HCT116 (cell line): ENCODE measurements at regions not wholly inside any gene's neighbourhood (a gene's known extent, or its start where the extent isn't known, plus 50 kb on each side); places are given as distances from the start of the nearest gene placed in this dataset.

Experiments used
- ATAC-seq: fragments of 200-7000 bp; cut with Tn5 transposase; 2 replicates; pipeline ENCODE4 v1.9.1; 2020; ENCODE audit warnings: mild to moderate bottlenecking, moderate library complexity
- BruUV-seq: library from RNA; stranded (reverse); fragments of 400-500 nt; replicated peaks from 2 replicates; lab custom pipeline; 2021; lab: Mats Ljungman, UMichigan
- CTCF ChIA-PET: fragments of 300-600 bp; sonication (Branson Sonifier 250); formaldehyde crosslinking; loops from one replicate; lab custom pipeline; 2021; ENCODE audit warnings: antibody characterized with exemption; lab: Charles Lee
- POLR2A ChIA-PET: fragments of 300-600, 350-600 bp; sonication (Branson Sonifier 250); formaldehyde crosslinking; loops from one replicate; lab custom pipeline; 2021; ENCODE audit warnings: antibody characterized with exemption; lab: Charles Lee
- RAD21 ChIA-PET, 2 experiments: fragments of 300-600 bp; sonication (Branson Sonifier 250); formaldehyde crosslinking; loops; one replicate each; lab custom pipeline; 2023; ENCODE audit warnings: low total read pairs in 2 of 2; ENCODE audit not compliant: uncharacterized antibody in 2 of 2, unreplicated experiment in 2 of 2, low non-redundant PET in 1 of 2; lab: Charles Lee
- DNase-seq: peaks from one replicate; pipeline ENCODE4 v3.0.0-alpha.2; 2010; ENCODE audit warnings: low read depth, low spot score
- H2AFZ ChIP-seq: fragments of 200-600 bp; shearing (Covaris generic), sonication (generic); 2 replicates; pipeline ENCODE4 v1.6.1; 2017; ENCODE audit warnings: low read depth, mixed run types, mixed read lengths, antibody characterized with exemption, low read length; ENCODE audit not compliant: poor library complexity, severe bottlenecking
- H3K27ac ChIP-seq: 2 replicates; pipeline ENCODE4 v1.5.1; 2012; ENCODE audit warnings: low read depth, low read length
- H3K27me3 ChIP-seq: fragments of 200-600 bp; sonication (generic); 2 replicates; pipeline ENCODE4 v1.6.1; 2016; ENCODE audit warnings: mixed run types, low read length, mixed read lengths; ENCODE audit not compliant: insufficient read depth
- H3K36me3 ChIP-seq, 2 experiments: fragments of 200-500 bp in 1 of 2; fragments of 200-600 bp in 1 of 2; sonication (Bioruptor generic) in 1 of 2; sonication (generic) in 1 of 2; 2 replicates each; pipeline versions ENCODE4 v1.5.1 to v1.6.1; 2014 to 2016; ENCODE audit warnings: low read length in 2 of 2, inconsistent platforms in 1 of 2, mixed read lengths in 1 of 2, mixed run types in 1 of 2; ENCODE audit not compliant: insufficient read depth in 2 of 2, control insufficient read depth in 1 of 2
- H3K4me1 ChIP-seq, 2 experiments: fragments of 200-600 bp in 1 of 2; sonication (generic) in 1 of 2; 2 replicates each; pipeline versions ENCODE4 v1.5.1 to v1.6.1; 2012 to 2017; ENCODE audit warnings: low read length in 2 of 2, inconsistent platforms in 1 of 2, mild to moderate bottlenecking in 1 of 2, mixed read lengths in 1 of 2, mixed run types in 1 of 2, moderate library complexity in 1 of 2; ENCODE audit not compliant: insufficient read depth in 2 of 2, control insufficient read depth in 1 of 2
- H3K4me2 ChIP-seq: fragments of 200-600 bp; sonication (generic); 2 replicates; pipeline ENCODE4 v1.6.1; 2017; ENCODE audit warnings: mixed run types, low read length, mixed read lengths
- H3K4me3 ChIP-seq, 2 experiments: fragments of 200-600 bp in 1 of 2; sonication (generic) in 1 of 2; replicated peaks in 1 of 2; 2 replicates each; pipeline ENCODE4 v1.5.1; 2011 to 2016; ENCODE audit warnings: low read length in 2 of 2, control low read depth in 1 of 2, low read depth in 1 of 2, mild to moderate bottlenecking in 1 of 2, mixed read lengths in 1 of 2, mixed run types in 1 of 2
- H3K79me2 ChIP-seq: fragments of 200-600 bp; sonication (generic); 2 replicates; pipeline ENCODE4 v1.6.1; 2017; ENCODE audit warnings: mild to moderate bottlenecking, mixed run types, low read length, moderate library complexity, mixed read lengths; ENCODE audit not compliant: insufficient read depth
- H3K9ac ChIP-seq: fragments of 200-600 bp; sonication (generic); 2 replicates; pipeline ENCODE4 v1.6.1; 2016; ENCODE audit warnings: low read length, mixed read lengths
- H3K9me2 ChIP-seq: fragments of 200-600 bp; sonication (generic), shearing (Covaris generic); 2 replicates; pipeline ENCODE4 v1.6.1; 2017; ENCODE audit warnings: mixed run types, mild to moderate bottlenecking, moderate library complexity; ENCODE audit not compliant: insufficient read depth
- H3K9me3 ChIP-seq, 2 experiments: fragments of 200-500 bp in 1 of 2; fragments of 200-600 bp in 1 of 2; sonication (Bioruptor generic) in 1 of 2; sonication (generic) in 1 of 2; 2 replicates each; pipeline ENCODE4 v1.6.1; 2014 to 2017; ENCODE audit warnings: low read length in 2 of 2, mixed read lengths in 2 of 2, inconsistent platforms in 1 of 2, low read depth in 1 of 2, mild to moderate bottlenecking in 1 of 2, mixed run types in 1 of 2, moderate library complexity in 1 of 2; ENCODE audit not compliant: control insufficient read depth in 1 of 2, insufficient read depth in 1 of 2
- H4K20me1 ChIP-seq: fragments of 200-600 bp; sonication (generic), shearing (Covaris generic); 2 replicates; pipeline ENCODE4 v1.6.1; 2017; ENCODE audit warnings: mixed run types, mild to moderate bottlenecking, moderate library complexity; ENCODE audit not compliant: insufficient read depth
- CEBPB ChIP-seq: IDR thresholded peaks from 2 replicates; pipeline ENCODE4 v1.6.1; 2012; ENCODE audit warnings: low read depth
- ELF1 ChIP-seq: IDR thresholded peaks from 2 replicates; pipeline ENCODE4 v1.6.1; 2012; ENCODE audit warnings: low read depth, borderline replicate concordance
- EZH2phosphoT487 ChIP-seq: fragments of 200-600 bp; IDR thresholded peaks from 2 replicates; pipeline ENCODE4 v1.6.1; 2018; ENCODE audit warnings: antibody characterized with exemption, borderline replicate concordance
- JUND ChIP-seq: IDR thresholded peaks from 2 replicates; pipeline ENCODE4 v1.6.1; 2012
- MAX ChIP-seq: IDR thresholded peaks from 2 replicates; pipeline ENCODE4 v1.6.1; 2012
- POLR2A ChIP-seq: IDR thresholded peaks from 2 replicates; pipeline ENCODE4 v1.7.0; 2011; ENCODE audit warnings: borderline replicate concordance; ENCODE audit not compliant: insufficient read depth, insufficient read length; ENCODE audit errors: extremely low read depth
- POLR2AphosphoS5 ChIP-seq: IDR thresholded peaks from 2 replicates; pipeline ENCODE4 v1.6.1; 2011; ENCODE audit warnings: mild to moderate bottlenecking, low read depth, low read length, moderate library complexity
- RAD21 ChIP-seq: IDR thresholded peaks from 2 replicates; pipeline ENCODE4 v1.6.1; 2012; ENCODE audit warnings: low read depth, mild to moderate bottlenecking
- REST ChIP-seq: IDR thresholded peaks from 2 replicates; pipeline ENCODE4 v1.6.1; 2012; ENCODE audit warnings: low read depth
- SIN3A ChIP-seq: IDR thresholded peaks from 2 replicates; pipeline ENCODE4 v1.6.1; 2012; ENCODE audit warnings: low read depth
- SP1 ChIP-seq: IDR thresholded peaks from 2 replicates; pipeline ENCODE4 v1.6.1; 2012; ENCODE audit warnings: low read depth
- SRF ChIP-seq: IDR thresholded peaks from 2 replicates; pipeline ENCODE4 v1.6.1; 2012; ENCODE audit warnings: low read depth
- TCF7L2 ChIP-seq: IDR thresholded peaks from 2 replicates; pipeline ENCODE4 v1.7.0; 2011; ENCODE audit warnings: borderline replicate concordance, inconsistent platforms; ENCODE audit not compliant: insufficient read depth, insufficient read length; ENCODE audit errors: extremely low read depth
- ZBTB33 ChIP-seq: IDR thresholded peaks from 2 replicates; pipeline ENCODE4 v1.6.1; 2011; ENCODE audit warnings: mild to moderate bottlenecking, low read length, moderate library complexity; ENCODE audit not compliant: insufficient replicate concordance; ENCODE audit errors: extremely low read depth
- ZFX ChIP-seq: fragments of 450-650 bp; IDR thresholded peaks from 2 replicates; pipeline ENCODE4 v1.6.1; 2017
- intact Hi-C: fragments of 100-400 bp; cut with micrococcal nuclease; formaldehyde crosslinking; loops from 2 replicates; pipeline ENCODE4 v1.10.0; 2022

GRCh38 chr6:105847433-105847832, 238.7 kb upstream of the PRDM1 start:
- Histone ChIP-seq H3K9me3 (no peaks in the 10 kb centered on the region), H3K36me3 (no peaks in the 10 kb centered on the region), H3K9me2 (no peaks in the 10 kb centered on the region), H2AFZ (no peak overlapping the region), H3K79me2 (no peaks in the 10 kb centered on the region), H3K4me2 (no peak overlapping the region), H4K20me1 (no peaks in the 10 kb centered on the region), H3K4me1 (no peaks in the 10 kb centered on the region), H3K4me3 (no peak overlapping the region), H3K9ac (no peak overlapping the region), H3K27ac (no peak overlapping the region), H3K27me3 (no peaks in the 10 kb centered on the region)
- TF ChIP-seq ZFX (no peak), SIN3A (no peak), SP1 (no peak), TCF7L2 (no peak), JUND (no peak), SRF (no peak), CEBPB (no peak), RAD21 (no peak), EZH2phosphoT487 (no peak), POLR2AphosphoS5 (no peak), POLR2A (no peak), MAX (no peak), REST (no peak), ELF1 (no peak), ZBTB33 (no peak)
- no peak for ATAC-seq
- BruUV-seq = no TSS peak
- CTCF ChIA-PET = no interaction called here
- RAD21 ChIA-PET = no interaction called here
- intact Hi-C loops = no loop called here
- DNase-seq = no peak
- POLR2A ChIA-PET = no interaction called here
